Dermis microvascular lymphatic vessel endothelial cell (primary cell): ENCODE measurements at regions not wholly inside any gene's neighbourhood (a gene's known extent, or its start where the extent isn't known, plus 50 kb on each side); places are given as distances from the start of the nearest gene placed in this dataset.
"Not testable (repeated sequence)": the region's sequence is repeated elsewhere in the genome, so short reads cannot be mapped to it uniquely, and the experiment has no call there.

ENCODE experiments used
- DNase-seq, 2 donors: peaks; one replicate each; pipeline versions ENCODE4 v3.0.0 to v3.0.0-alpha.2; 2010; ENCODE audit warnings: low read depth in 2 of 2

- no peak for DNase-seq
These were observed 2011.6 kb upstream of the WWC1 start for GRCh38 chr5:166279828-166280227.

- DNase-seq = no peak
These were observed 2010.0 kb upstream of the WWC1 start for GRCh38 chr5:166281433-166281832.

GRCh38 chr5:166282939-166283338 is 2008.5 kb upstream of the WWC1 start:
- DNase-seq = no peak

GRCh38 chr5:166285361-166285760 is 2006.1 kb upstream of the WWC1 start:
- DNase-seq = no peak

- DNase-seq = no peak
These were observed 2004.6 kb upstream of the WWC1 start for GRCh38 chr5:166286832-166287231.

GRCh38 chr5:166287866-166288265 is 2003.6 kb upstream of the WWC1 start:
- no peak for DNase-seq

- DNase-seq = not testable (repeated sequence)
These were observed 1999.6 kb upstream of the WWC1 start for GRCh38 chr5:166291800-166292199.

GRCh38 chr5:166293892-166294291 is 1997.6 kb upstream of the WWC1 start:
- no peak for DNase-seq

GRCh38 chr5:166302166-166302565 is 1989.3 kb upstream of the WWC1 start:
- DNase-seq = no peak

- no peak for DNase-seq
These were observed 1974.0 kb upstream of the WWC1 start for GRCh38 chr5:166317425-166317824.

GRCh38 chr5:166320920-166321480 is 1970.4 kb upstream of the WWC1 start:
- no peak for DNase-seq

- no peak for DNase-seq
These were observed 1967.1 kb upstream of the WWC1 start for GRCh38 chr5:166324372-166324771.

GRCh38 chr5:166329149-166329800 is 1962.2 kb upstream of the WWC1 start:
- no peak for DNase-seq

GRCh38 chr5:166330036-166330435 is 1961.4 kb upstream of the WWC1 start:
- no peak for DNase-seq

GRCh38 chr5:166331521-166331920 is 1959.9 kb upstream of the WWC1 start:
- no peak for DNase-seq

GRCh38 chr5:166338801-166339200 is 1952.6 kb upstream of the WWC1 start:
- no peak for DNase-seq

GRCh38 chr5:166340039-166340438 is 1951.4 kb upstream of the WWC1 start:
- DNase-seq = no peak

- DNase-seq = no peak
These were observed 1949.6 kb upstream of the WWC1 start for GRCh38 chr5:166341740-166342337.

GRCh38 chr5:166342402-166342801 is 1949.0 kb upstream of the WWC1 start:
- DNase-seq = no peak

GRCh38 chr5:166346726-166347374 is 1944.6 kb upstream of the WWC1 start:
- DNase-seq = no peak

GRCh38 chr5:166349046-166349445 is 1942.4 kb upstream of the WWC1 start:
- DNase-seq = no peak

- DNase-seq = no peak
These were observed 1937.9 kb upstream of the WWC1 start for GRCh38 chr5:166353580-166353979.

- no peak for DNase-seq
These were observed 1937.1 kb upstream of the WWC1 start for GRCh38 chr5:166354332-166354731.
